ENCODE measurements at regions not wholly inside any gene's neighbourhood (a gene's known extent, or its start where the extent isn't known, plus 50 kb on each side); places are given as distances from the start of the nearest gene placed in this dataset.

DNA sequence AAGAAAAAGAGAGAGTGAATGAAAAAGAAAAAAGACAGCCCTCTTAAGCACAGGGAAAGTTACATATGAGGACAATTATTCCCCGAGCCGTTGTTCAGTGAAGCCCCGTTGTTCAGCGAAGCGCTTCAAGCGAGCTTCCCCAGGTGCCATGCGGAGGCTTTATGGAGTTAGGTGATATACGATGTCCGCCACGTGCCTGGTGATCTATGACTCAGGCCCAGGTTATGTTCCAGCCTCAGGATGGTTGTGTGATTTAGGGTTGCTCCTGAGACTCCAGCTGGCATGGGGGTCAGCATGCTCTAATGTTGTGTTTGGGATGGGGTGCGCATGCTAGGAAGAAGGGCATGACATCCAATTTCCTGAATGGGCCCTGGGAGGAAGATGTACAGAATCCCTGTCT, 365.6 kb downstream of the CDK5RAP2 start:
- no peak for DNase-seq (ENCODE audit: insufficient read length, low spot score, missing footprints)
- Histone ChIP-seq H2AFZ (ENCODE audit: low read length) (no peak overlapping the region), H3K36me3 (ENCODE audit: insufficient read depth, low read length) (no peaks in the 10 kb centered on the region), H3K9me3 (ENCODE audit: low read depth, low read length) (no peaks in the 10 kb centered on the region), H3K27ac (ENCODE audit: low read depth, low read length) (no peak overlapping the region), H3K27me3 (ENCODE audit: insufficient read depth, low read length) (no peaks in the 10 kb centered on the region), H4K20me1 (ENCODE audit: insufficient read depth, low read length) (no peaks in the 10 kb centered on the region), H3K4me3 (ENCODE audit: insufficient read depth, low read length) (no peak overlapping the region), H3K79me2 (ENCODE audit: insufficient read depth, low read length) (no peaks in the 10 kb centered on the region), H3K4me2 (ENCODE audit: insufficient read depth, low read length) (no peak overlapping the region), H3K4me1 (ENCODE audit: insufficient read depth, low read length) (no peaks in the 10 kb centered on the region)
- TF ChIP-seq, protein P1, sequence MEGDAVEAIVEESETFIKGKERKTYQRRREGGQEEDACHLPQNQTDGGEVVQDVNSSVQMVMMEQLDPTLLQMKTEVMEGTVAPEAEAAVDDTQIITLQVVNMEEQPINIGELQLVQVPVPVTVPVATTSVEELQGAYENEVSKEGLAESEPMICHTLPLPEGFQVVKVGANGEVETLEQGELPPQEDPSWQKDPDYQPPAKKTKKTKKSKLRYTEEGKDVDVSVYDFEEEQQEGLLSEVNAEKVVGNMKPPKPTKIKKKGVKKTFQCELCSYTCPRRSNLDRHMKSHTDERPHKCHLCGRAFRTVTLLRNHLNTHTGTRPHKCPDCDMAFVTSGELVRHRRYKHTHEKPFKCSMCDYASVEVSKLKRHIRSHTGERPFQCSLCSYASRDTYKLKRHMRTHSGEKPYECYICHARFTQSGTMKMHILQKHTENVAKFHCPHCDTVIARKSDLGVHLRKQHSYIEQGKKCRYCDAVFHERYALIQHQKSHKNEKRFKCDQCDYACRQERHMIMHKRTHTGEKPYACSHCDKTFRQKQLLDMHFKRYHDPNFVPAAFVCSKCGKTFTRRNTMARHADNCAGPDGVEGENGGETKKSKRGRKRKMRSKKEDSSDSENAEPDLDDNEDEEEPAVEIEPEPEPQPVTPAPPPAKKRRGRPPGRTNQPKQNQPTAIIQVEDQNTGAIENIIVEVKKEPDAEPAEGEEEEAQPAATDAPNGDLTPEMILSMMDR (IDR thresholded peaks at IDR 0.05; ENCODE audit: extremely low read depth, low read depth, low read length), result no peak

DNA sequence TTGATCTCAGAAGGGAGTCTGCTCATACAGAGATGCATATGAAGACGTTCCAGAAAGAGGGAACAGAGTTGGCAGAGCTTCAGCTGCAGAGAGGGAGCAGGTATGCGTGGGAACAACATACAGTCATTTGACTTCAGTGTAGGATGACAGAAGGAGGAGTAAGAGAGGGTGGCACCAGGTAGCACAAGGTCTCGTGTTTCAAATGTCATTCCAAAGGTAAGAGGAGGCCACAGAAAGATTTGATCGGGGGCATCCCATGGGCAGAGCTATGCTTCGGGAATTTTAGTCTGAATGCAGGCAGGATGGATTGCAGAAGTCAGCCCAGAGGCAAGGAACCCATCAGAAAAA, 367.1 kb downstream of the CDK5RAP2 start:
- H4K20me1 ChIP-seq (ENCODE audit: insufficient read depth, low read length), result no peaks in the 10 kb centered on the region
- no peaks in the 10 kb centered on the region for H3K27me3 ChIP-seq (ENCODE audit: insufficient read depth, low read length)
- H3K36me3 ChIP-seq (ENCODE audit: insufficient read depth, low read length), result no peaks in the 10 kb centered on the region
- H3K4me3 ChIP-seq (ENCODE audit: insufficient read depth, low read length), result no peak overlapping the region
- H2AFZ ChIP-seq (ENCODE audit: low read length), result no peak overlapping the region
- no peak overlapping the region for H3K4me2 ChIP-seq (ENCODE audit: insufficient read depth, low read length)
- no peaks in the 10 kb centered on the region for H3K4me1 ChIP-seq (ENCODE audit: insufficient read depth, low read length)
- TF ChIP-seq, protein P1 (IDR thresholded peaks at IDR 0.05; ENCODE audit: extremely low read depth, low read depth, low read length), result no peak
- no peak for DNase-seq (ENCODE audit: insufficient read length, low spot score, missing footprints)
- H3K27ac ChIP-seq (ENCODE audit: low read depth, low read length), result no peak overlapping the region
- no peaks in the 10 kb centered on the region for H3K9me3 ChIP-seq (ENCODE audit: low read depth, low read length)
- no peaks in the 10 kb centered on the region for H3K79me2 ChIP-seq (ENCODE audit: insufficient read depth, low read length)

DNA sequence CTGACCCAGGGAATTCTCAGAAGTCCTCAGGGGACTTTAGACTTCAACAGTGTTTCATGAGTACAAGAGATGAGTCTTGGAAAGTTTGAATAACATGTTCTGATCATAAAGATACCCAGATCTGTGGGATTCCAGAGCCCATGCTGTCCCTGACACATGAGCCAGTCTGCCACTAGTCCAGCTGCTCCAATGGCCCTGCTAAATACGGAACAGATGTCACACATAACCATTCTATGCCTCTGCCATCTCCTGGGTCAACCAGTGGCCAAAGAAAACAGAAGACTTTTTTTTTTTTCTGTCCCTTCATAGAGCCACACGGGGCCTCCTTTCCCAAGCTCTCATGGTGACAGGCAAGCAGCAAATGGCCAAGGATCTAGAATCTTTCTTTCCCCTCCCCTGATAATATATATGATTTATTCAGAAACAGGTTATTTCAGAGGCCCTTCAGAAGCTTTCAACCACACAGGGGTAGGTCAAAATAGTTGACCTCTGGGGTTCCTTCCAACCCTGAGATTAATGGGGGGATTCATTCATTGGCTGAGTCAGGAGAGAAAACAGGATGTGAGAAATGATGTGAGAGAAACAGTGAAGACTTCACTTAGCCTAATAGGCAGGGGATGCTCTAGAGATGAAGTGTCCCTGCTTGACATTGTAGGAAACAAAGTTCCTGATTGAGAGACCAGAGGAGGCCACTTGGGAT, 367.7 kb downstream of the CDK5RAP2 start:
- DNase-seq (ENCODE audit: insufficient read length, low spot score, missing footprints), result no peak
- no peaks in the 10 kb centered on the region for H3K36me3 ChIP-seq (ENCODE audit: insufficient read depth, low read length)
- H3K27me3 ChIP-seq (ENCODE audit: insufficient read depth, low read length), result no peaks in the 10 kb centered on the region
- no peaks in the 10 kb centered on the region for H3K79me2 ChIP-seq (ENCODE audit: insufficient read depth, low read length)
- no peak overlapping the region for H3K4me3 ChIP-seq (ENCODE audit: insufficient read depth, low read length)
- H3K4me2 ChIP-seq (ENCODE audit: insufficient read depth, low read length), result no peak overlapping the region
- H2AFZ ChIP-seq (ENCODE audit: low read length), result no peak overlapping the region
- H3K9me3 ChIP-seq (ENCODE audit: low read depth, low read length), result no peaks in the 10 kb centered on the region
- TF ChIP-seq, protein P1 (IDR thresholded peaks at IDR 0.05; ENCODE audit: extremely low read depth, low read depth, low read length), result no peak
- H4K20me1 ChIP-seq (ENCODE audit: insufficient read depth, low read length), result no peaks in the 10 kb centered on the region
- no peak overlapping the region for H3K27ac ChIP-seq (ENCODE audit: low read depth, low read length)
- no peaks in the 10 kb centered on the region for H3K4me1 ChIP-seq (ENCODE audit: insufficient read depth, low read length)

DNA sequence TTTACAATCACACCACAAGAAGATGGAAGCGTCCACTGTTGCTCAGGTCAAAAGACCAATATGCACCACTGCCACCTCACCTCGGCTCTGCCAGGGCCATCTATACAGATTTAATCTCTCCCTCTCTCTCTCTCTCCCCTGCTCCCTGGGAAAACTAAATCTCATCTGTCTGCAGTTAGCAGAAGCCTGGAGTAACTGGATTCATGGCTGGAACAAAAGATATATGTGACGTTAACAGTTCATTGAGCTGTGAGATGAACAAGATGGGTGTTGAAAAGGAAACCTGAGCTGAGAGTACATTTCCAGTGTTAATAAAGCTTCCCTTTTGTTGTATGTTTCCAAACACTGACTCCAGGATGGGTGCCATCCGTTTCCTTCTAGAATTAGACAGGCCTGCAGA, 369.7 kb downstream of the CDK5RAP2 start:
- Histone ChIP-seq H2AFZ (ENCODE audit: low read length) (no peak overlapping the region), H3K27ac (ENCODE audit: low read depth, low read length) (no peak overlapping the region), H3K27me3 (ENCODE audit: insufficient read depth, low read length) (no peaks in the 10 kb centered on the region), H4K20me1 (ENCODE audit: insufficient read depth, low read length) (no peaks in the 10 kb centered on the region), H3K79me2 (ENCODE audit: insufficient read depth, low read length) (no peaks in the 10 kb centered on the region), H3K9me3 (ENCODE audit: low read depth, low read length) (no peaks in the 10 kb centered on the region), H3K4me2 (ENCODE audit: insufficient read depth, low read length) (no peak overlapping the region), H3K36me3 (ENCODE audit: insufficient read depth, low read length) (no peaks in the 10 kb centered on the region), H3K4me1 (ENCODE audit: insufficient read depth, low read length) (no peaks in the 10 kb centered on the region), H3K4me3 (ENCODE audit: insufficient read depth, low read length) (no peak overlapping the region)
- no peak for DNase-seq (ENCODE audit: insufficient read length, low spot score, missing footprints)
- TF ChIP-seq, protein P1 (IDR thresholded peaks at IDR 0.05; ENCODE audit: extremely low read depth, low read depth, low read length), result no peak

Measured in osteoblast (primary cell).